KG1 (cell line): ENCODE measurements at regions not wholly inside any gene's neighbourhood (a gene's known extent, or its start where the extent isn't known, plus 50 kb on each side); places are given as distances from the start of the nearest gene placed in this dataset.
"Not testable (repeated sequence)": the region's sequence is repeated elsewhere in the genome, so short reads cannot be mapped to it uniquely, and the experiment has no call there.

Experiments used
- DNase-seq: peaks from one replicate; lab custom pipeline; 2025; lab: John Stamatoyannopoulos, UW

DNA sequence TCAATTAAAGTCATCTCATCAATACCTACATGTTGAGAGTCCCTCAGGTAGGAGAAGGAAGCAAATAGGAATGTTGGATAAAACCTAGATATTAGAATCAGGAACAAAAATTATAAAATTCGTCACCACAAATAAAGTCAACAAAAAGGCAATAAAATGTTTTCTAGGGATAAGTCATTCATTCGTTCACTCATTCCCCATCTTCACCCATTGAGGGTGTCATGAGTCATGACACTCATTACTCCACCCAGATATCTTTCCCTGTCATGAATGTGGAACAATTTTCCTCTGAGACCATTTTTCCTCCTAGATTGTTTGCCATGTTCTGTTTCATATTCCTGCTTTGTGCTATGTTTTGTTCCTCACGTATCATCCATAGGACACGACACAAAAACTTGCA is 50.9 kb upstream of the OLIG3 start:
- no peak for DNase-seq

DNA sequence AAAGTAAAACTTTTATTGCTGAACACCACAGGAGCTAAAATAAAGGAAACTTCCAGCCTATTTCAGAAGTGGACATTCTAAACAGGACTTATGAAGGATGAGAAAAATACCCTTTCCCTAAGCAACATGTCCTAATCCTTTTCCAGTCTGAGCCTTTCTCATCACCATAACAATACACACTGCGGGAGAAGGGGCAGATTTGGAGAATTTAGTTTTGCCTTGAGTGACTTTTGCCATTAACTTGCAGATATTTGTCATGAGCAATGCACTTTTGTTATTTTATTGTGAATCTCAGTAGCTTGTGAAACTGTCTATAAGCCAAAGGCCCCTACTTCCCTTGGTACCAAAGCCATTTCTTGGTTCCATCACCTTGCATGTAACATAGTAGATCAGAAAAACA is 53.0 kb upstream of the OLIG3 start:
- no peak for DNase-seq

DNA sequence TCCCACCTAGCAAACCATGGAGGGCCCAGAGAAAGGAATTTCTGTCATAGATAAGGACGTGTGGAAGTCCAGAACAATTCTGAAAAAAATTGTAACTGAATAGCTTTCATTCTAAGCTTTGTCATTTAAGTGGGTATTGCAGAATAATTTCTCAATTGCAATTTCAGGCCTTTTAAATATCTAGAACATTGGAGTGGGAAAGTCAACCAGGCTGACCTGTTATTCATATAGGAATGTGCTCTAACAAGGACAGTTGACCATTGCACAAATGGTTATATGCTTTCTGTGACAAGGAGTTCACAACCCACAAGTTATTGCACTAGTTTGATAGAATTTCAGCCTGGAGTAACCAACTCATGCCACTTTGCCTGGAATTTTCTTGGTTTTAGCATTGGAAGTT is 53.4 kb upstream of the OLIG3 start:
- DNase-seq = no peak

- no peak for DNase-seq
These were observed 54.9 kb upstream of the OLIG3 start for GRCh38 chr6:137549106-137549505.

DNA sequence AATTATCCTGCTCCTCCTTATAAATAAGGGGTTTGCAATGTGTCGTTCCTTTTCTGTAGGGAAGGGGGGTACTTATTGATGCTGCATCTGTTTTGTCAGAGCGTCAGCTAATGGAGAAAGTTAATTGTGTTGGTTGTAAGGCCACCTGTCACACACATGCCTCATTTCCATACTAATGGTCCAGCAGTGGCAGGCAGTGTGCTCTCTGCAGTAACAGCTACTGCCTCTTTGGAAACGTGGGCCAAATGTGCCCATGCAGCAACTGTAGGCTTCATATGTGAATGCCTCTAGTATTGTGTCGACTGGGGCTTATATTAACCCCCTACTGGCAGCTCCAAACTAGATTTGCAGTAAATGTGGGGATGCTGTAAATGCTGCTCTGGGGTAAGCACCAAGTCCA is 56.3 kb upstream of the OLIG3 start:
- DNase-seq = no peak

- no peak for DNase-seq
These were observed 58.0 kb upstream of the OLIG3 start for GRCh38 chr6:137552146-137552545.

- DNase-seq = no peak
These were observed 58.6 kb upstream of the OLIG3 start for GRCh38 chr6:137552809-137553208.

- not testable (repeated sequence) for DNase-seq
These were observed 65.5 kb upstream of the OLIG3 start for GRCh38 chr6:137559521-137560183.

- DNase-seq = no peak
These were observed 66.0 kb upstream of the OLIG3 start for GRCh38 chr6:137560184-137560563.

- no peak for DNase-seq
These were observed 73.9 kb upstream of the OLIG3 start for GRCh38 chr6:137568067-137568466.

GRCh38 chr6:137570393-137570792 is 76.2 kb upstream of the OLIG3 start:
- DNase-seq = no peak

GRCh38 chr6:137571854-137572253 is 77.7 kb upstream of the OLIG3 start:
- no peak for DNase-seq

DNA sequence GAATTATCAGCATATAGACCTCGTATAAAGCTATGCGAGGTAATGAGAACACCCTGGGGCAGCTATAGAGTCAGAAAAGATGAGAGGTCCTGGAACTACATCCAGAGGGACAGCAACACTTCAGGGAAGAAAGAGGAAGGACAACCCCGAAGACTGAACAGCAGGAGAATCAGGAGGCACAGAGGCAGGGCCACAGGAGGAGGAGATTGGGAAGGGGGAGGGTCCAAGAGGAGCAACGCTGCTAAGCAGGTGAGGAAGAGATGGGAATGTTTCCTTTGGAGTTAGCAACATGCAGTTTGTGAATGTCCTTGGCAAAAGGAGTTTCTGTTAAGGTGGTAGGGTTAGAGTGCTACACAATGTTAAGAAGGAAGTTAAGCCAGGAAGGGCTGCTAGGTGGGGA is 79.5 kb upstream of the OLIG3 start:
- no peak for DNase-seq

GRCh38 chr6:137579612-137580011 is 85.4 kb upstream of the OLIG3 start:
- no peak for DNase-seq

- no peak for DNase-seq
These were observed 87.0 kb upstream of the OLIG3 start for GRCh38 chr6:137581019-137581707.

DNA sequence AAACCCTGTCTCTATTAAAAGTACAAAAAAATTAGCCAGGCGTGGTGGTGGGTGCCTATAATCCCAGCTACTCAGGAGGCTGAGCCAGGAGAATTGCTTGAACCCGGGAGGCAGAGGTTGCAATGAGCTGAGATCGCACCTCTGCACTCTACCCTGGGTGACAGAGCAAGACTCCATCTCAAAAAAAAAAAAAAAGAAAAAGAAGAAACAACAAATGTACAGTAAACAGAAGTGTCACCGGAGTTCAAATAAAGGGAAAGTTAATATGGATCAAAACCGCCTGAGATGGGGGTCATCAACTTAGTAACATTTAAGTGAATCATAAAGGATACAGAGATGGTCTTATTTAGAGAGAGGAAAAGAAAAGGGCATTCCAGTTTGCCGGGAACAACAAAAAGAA is 89.3 kb upstream of the OLIG3 start:
- DNase-seq = not testable (repeated sequence)

DNA sequence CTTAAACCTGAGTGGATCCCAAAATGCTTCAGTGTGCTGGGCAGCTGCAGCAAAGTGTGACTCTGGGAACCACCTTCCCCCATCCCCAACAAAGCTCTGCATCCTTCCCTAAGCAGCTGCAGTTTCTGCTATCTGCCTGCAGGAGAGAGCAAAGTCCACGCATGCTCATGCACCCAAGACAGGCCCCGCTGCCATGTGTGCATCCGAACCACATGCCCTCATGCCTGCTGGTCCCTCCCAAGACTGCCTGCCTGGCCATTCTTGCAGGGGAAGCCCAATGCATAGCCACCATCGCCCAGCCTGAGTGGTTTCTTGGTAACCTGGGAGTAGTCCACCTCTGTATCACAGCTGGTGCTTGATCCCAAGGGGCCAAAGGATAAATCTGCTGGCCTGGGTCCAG is 94.3 kb upstream of the OLIG3 start:
- no peak for DNase-seq

DNA sequence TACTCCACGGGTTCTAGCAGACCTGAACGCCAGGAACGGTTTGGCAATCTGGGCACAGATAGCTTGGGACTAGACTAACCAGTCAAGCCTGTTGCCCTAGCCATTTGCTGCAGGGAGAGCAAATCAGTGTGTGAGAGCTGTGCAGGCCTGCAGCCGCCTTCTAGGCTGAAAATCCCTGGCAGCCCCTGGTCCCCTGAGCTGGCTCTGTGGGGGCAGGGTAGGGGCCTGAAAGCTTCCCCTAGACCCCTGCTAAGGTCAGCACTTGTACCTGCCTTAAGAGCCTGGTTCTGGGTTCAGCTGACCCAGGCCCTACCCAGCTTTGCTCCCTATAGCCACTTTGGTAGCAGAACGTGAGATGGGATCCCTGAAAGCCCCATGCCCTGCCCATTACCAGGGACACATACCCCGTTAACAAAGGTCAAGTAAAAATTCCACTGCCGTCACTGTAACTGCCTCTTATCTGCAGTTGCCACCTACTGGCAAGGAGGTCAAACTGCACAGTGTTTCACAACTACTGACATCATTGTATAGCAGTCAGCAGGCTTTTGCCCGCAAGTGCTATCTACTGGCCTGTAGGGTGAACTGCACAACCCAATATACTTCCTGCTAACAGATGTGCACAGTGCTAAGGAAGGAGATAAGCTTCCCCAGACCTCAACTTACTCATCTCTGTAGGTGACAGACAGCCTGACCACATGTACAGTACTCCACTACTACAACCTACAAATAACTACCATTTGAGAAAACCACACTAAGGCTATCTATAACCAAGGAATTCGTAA is 95.1 kb upstream of the OLIG3 start:
- peak; percentile 22 for DNase-seq

DNA sequence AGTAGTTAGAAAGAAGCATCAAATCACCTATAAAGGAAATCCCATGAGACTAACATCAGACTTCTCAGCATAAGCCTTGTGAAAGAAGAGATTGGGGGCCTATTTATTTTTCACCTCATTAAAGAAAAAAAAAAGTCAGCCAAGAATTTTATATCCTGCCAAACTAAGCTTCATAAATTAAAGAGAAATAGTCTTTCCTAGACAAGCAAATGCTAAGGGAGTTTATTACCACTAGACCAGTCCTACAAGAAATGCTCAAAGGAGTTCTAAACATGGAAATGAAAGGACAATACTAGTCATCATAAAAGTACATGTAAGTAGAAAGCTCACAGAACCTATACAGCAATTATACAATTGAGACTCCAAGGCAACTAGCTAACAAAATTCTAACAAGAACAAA is 96.5 kb upstream of the OLIG3 start:
- no peak for DNase-seq

DNA sequence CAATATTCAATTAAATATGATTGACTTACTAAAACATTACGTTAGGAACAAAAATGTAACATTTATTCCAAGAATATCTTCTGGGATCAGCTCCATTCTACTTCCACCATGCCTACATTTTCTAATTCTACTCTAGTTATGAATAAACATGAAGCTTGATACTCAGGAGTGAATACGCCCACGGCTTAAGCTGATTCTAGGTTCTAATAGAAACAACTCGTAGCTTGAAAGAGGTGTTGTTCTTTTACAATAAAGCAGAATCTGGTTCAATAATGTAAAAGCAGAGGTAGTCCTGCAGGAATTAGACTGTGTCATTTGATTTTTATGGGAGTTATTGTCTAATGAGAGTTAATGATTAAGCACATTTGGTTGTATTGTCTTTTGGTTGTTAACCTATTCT is 107.3 kb upstream of the OLIG3 start:
- DNase-seq = no peak

DNA sequence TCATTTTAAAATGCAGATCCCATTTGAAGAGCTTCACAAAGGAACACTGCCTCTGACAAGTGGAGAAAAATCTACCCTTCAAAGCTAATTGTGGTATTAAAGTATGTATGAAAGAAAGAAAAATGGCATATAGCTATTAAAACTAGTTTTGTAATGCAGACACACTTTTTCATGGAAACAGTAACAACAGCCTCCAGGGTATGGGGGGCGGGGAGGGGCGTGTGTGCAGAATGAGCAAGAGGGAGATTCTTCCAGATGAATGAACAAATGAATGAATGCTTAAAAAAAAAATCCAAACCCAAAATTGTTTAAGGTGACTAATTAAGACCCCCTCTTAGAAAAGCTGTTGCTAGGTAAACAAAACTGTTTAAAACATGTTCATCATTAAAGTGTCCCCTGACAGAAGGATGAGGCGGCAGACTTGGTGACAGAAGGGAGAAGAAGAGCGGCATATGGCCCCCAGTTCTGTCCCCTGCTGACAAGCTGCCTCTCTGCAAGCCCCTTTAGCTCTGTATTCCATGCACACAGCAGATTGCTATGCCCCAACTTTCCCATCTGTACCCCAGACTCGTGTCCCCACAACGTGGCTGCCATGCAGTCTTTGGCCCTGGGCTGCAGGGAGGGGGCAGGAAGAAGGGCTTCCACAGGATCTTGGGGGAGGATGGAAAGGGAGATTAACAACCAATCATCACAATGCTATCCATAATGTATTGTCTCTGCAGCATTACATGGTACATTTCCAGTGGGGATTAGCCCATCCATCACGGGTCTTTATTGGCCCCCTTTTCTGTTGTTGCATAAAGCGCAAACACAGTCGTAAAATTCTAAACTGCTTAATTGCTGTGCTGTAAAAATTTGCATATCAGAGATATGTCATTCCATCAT is 108.4 kb upstream of the OLIG3 start:
- no peak for DNase-seq

- no peak for DNase-seq
These were observed 116.5 kb upstream of the OLIG3 start for GRCh38 chr6:137610702-137611101.
